Skeletal muscle cell (primary cell): ENCODE measurements at regions not wholly inside any gene's neighbourhood (a gene's known extent, or its start where the extent isn't known, plus 50 kb on each side); places are given as distances from the start of the nearest gene placed in this dataset.

Experiments used
- DNase-seq: peaks from one replicate; pipeline ENCODE4 v3.0.0-alpha.2; 2010; ENCODE audit warnings: low read depth
- H3K4me3 ChIP-seq: 2 replicates; pipeline ENCODE4 v1.5.1; 2011; ENCODE audit warnings: low read depth, mild to moderate bottlenecking, control low read depth, low read length, moderate library complexity

DNA sequence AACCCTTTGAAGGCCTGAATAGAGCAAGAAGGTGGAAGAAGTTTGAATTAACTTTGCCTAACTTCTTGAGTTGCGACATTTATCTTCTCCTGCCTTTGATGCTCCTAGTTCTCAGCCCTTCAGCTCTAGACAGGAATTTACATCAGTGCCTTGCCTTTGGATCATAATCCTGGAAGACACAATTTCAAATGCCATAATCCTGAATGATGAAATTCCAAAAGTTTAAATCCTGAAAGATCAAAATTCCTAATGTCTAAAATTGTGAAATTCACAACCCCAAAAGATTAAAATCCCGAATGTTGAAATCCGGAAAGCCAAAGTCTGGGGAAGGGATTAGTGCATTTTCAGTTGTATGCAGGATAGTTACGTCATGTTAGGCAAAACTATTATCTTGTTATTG lies 166.6 kb upstream of the PDZRN3 start:
- no peak for DNase-seq
- H3K4me3 ChIP-seq, result no peak overlapping the region

- H3K4me3 ChIP-seq, result no peak overlapping the region
- DNase-seq, result no peak
These were observed 165.2 kb upstream of the PDZRN3 start for GRCh38 chr3:73789825-73790444.

GRCh38 chr3:73787620-73788019 lies 162.9 kb upstream of the PDZRN3 start:
- no peak overlapping the region for H3K4me3 ChIP-seq
- DNase-seq, result peak; percentile 45

GRCh38 chr3:73786998-73787397 lies 162.3 kb upstream of the PDZRN3 start:
- DNase-seq, result no peak
- no peak overlapping the region for H3K4me3 ChIP-seq

DNA sequence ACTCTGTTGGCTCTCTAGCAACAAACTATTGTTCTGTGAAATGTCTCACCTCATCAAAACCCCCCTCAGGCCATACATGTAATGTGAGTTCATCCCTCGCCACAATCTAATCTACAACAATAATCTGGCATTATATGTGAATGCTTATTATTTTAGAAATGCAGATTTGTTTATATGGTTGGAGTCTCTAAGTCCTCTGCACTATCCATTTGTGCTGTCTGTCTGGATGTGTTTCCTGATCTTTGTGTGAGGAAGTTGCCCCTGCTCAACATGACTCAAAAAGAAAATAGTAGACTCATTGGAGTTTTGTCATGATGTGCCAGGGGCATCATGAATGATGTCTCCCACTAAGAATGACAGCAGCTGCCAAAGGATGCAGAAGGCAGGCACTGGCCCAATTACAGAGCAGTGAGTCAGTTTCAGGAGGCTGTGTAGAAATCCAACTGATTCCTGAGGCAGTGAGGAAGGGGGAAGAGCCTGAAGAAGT lies 161.6 kb upstream of the PDZRN3 start:
- DNase-seq, result peak; percentile 97
- H3K4me3 ChIP-seq, result no peak overlapping the region

DNA sequence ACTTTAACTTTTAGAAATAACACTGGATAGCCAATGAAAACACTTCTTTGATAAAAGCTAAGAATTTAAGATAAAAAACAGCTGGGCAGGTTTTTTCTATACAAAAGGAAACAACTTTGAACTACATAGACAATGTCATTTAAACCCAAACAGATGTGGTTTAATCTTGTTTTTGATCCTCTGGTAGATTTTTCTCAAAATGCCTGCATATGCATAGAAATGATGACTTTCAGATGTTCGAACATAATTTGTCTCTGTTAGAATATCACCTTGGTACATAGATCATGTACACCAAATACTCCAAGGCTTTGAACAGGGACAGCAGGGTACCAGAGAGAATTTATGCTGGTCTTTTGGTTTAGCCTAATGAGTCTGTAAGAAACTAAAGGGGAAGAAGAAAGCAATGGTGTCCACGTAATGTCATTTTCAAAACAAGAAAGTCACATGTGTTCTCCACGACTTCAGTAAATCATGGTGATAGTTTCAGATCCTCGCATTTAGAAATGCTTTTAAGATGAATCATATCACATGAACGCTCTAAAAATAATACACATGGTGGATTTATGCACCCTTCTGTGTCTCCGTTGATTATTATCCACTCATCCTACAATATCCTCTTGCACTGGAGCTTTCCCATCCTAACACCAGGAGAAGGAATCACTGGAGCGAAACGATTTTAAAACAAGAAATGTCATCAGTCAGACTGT lies 160.1 kb upstream of the PDZRN3 start:
- H3K4me3 ChIP-seq, result no peak overlapping the region
- DNase-seq, result no peak

GRCh38 chr3:73783811-73784210 lies 159.1 kb upstream of the PDZRN3 start:
- no peak overlapping the region for H3K4me3 ChIP-seq
- DNase-seq, result no peak

- H3K4me3 ChIP-seq, result no peak overlapping the region
- DNase-seq, result no peak
These were observed 156.8 kb upstream of the PDZRN3 start for GRCh38 chr3:73781541-73781940.

- no peak overlapping the region for H3K4me3 ChIP-seq
- DNase-seq, result no peak
These were observed 149.9 kb upstream of the PDZRN3 start for GRCh38 chr3:73774645-73775044.

- no peak overlapping the region for H3K4me3 ChIP-seq
- no peak for DNase-seq
These were observed 148.5 kb upstream of the PDZRN3 start for GRCh38 chr3:73773233-73773632.

GRCh38 chr3:73772076-73772886 lies 147.5 kb upstream of the PDZRN3 start:
- DNase-seq, result no peak
- no peak overlapping the region for H3K4me3 ChIP-seq

GRCh38 chr3:73768524-73769308 lies 144.0 kb upstream of the PDZRN3 start:
- H3K4me3 ChIP-seq, result no peak overlapping the region
- no peak for DNase-seq

- no peak overlapping the region for H3K4me3 ChIP-seq
- DNase-seq, result peak; percentile 76
These were observed 142.0 kb upstream of the PDZRN3 start for GRCh38 chr3:73766599-73767381.

DNA sequence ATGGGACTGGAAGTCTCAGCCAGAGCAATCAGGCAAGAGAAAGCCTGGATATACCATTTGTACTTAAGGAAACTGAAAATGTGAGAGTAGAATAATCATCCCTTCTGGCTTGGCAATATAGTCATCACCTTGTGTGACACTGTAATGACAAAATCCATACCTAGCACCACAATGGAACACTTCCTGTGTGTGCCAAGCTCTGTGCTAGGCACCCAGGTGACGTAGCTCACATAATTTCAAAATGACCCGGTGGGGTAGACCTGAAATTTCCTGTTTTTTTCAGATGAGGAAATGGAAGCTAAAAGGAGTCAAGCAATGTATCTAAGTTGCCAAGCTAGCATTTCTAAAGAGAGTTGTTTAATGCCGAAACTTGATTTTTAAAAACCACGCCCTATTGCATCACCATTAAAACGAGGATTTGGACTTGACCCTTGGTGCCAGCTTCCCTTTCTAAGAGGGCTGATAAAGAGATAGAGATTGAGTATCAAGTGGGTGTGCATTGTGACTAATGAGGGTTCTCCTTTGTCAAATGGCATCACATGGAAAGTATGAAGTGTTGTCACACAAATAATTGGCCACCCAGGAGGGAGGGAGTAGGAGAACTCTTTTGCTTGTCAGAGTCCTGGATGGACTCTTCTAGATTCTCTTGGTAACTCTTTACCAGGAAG lies 141.3 kb upstream of the PDZRN3 start:
- no peak for DNase-seq
- H3K4me3 ChIP-seq, result no peak overlapping the region

DNA sequence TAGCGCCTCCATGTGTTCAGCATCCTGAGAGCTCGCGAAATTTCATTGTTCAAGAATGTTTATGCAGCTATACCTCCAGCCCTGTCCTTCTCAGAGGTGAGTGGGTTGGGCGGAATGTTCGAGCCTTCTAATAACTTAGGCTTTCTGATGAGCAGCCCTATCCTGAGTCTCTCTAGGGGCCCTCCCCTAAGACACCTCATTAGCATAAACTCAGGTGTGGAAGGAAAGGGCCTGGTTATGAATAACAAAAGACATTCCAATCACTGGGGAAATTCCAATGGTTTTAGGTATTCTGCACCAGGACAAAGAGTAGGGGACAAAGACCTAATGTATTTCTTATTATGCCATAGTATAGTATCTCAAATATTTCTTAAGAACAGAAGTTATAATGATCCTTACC lies 138.1 kb upstream of the PDZRN3 start:
- no peak overlapping the region for H3K4me3 ChIP-seq
- DNase-seq, result no peak

DNA sequence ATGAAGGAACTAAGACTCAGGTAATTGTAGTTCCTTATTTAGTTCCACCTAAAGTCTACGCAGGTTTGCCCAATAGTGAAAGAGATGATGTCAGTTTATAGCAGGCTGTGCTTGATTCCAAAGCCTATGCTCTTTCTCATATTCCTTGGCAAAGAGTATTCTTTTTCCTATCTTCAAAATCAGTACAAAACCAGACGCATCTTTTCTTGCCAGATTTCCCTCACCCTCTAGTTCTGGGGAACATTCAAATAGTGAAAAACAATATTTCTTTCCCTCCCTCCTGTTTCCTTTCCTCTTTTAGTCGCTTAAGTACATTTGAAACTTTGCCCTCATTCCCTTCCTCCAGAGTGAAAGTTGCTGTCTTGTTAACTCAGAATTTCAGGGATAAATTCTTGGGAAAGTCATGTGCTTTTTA lies 134.6 kb upstream of the PDZRN3 start:
- DNase-seq, result no peak
- H3K4me3 ChIP-seq, result no peak overlapping the region

DNA sequence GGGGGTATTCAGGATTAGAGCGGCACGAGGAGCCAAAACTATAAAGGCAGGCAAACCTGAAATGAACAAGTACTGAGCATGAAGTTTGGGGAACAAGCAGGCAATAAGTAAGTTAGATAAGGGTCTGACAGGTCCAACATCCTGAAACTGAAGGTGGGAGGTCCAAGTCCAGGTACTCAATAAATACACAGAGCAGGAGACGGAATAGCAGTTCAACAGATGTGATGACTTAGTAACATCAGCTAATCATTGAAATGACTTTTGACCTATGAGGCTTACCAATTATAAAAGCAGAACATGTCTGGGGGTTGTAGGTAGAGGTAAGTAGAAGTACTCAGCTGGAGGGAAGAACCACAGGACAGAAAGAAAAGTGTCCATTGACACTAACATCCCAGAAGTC lies 132.8 kb upstream of the PDZRN3 start:
- DNase-seq, result no peak
- no peak overlapping the region for H3K4me3 ChIP-seq

GRCh38 chr3:73753985-73754384 lies 129.2 kb upstream of the PDZRN3 start:
- DNase-seq, result no peak
- no peak overlapping the region for H3K4me3 ChIP-seq
